Liver (tissue), 3 donors: ENCODE measurements at regions not wholly inside any gene's neighbourhood (a gene's known extent, or its start where the extent isn't known, plus 50 kb on each side); places are given as distances from the start of the nearest gene placed in this dataset.

Experiments used
- ATF3 ChIP-seq: IDR thresholded peaks from 2 replicates; pipeline ENCODE4 v1.6.1; 2016; ENCODE audit warnings: antibody characterized with exemption
- CTCF ChIP-seq: fragments of 150-350 bp; IDR thresholded peaks from 2 replicates; pipeline ENCODE4 v1.5.1; 2017; ENCODE audit warnings: improper control_type of control experiment, low read depth, low read length; ENCODE audit not compliant: missing input control
- FOXA1 ChIP-seq: IDR thresholded peaks from 2 replicates; pipeline ENCODE4 v1.6.1; 2016; ENCODE audit warnings: antibody characterized with exemption
- HNF4G ChIP-seq: IDR thresholded peaks from 2 replicates; pipeline ENCODE4 v1.6.1; 2016; ENCODE audit warnings: antibody characterized with exemption
- JUND ChIP-seq, 2 donors: IDR thresholded peaks; 2 replicates each; pipeline ENCODE4 v1.6.1; 2016; ENCODE audit warnings: antibody characterized with exemption in 2 of 2
- MAX ChIP-seq: IDR thresholded peaks from 2 replicates; pipeline ENCODE4 v1.6.1; 2016; ENCODE audit warnings: antibody characterized with exemption
- NR2F2 ChIP-seq: IDR thresholded peaks from 2 replicates; pipeline ENCODE4 v1.6.1; 2016; ENCODE audit warnings: antibody characterized with exemption
- RAD21 ChIP-seq, 2 donors: IDR thresholded peaks; 2 replicates each; pipeline ENCODE4 v1.6.1; 2016; ENCODE audit warnings: antibody characterized with exemption in 2 of 2, mild to moderate bottlenecking in 2 of 2
- SP1 ChIP-seq: IDR thresholded peaks from 2 replicates; pipeline ENCODE4 v1.6.1; 2018; ENCODE audit warnings: antibody characterized with exemption, mild to moderate bottlenecking
- TAF1 ChIP-seq: conservative IDR thresholded peaks from 2 replicates; pipeline ENCODE4 v1.6.1; 2016; ENCODE audit warnings: antibody characterized with exemption, mild to moderate bottlenecking
- YY1 ChIP-seq: IDR thresholded peaks from 2 replicates; pipeline ENCODE4 v1.6.1; 2016; ENCODE audit warnings: antibody characterized with exemption, mild to moderate bottlenecking
- ZBTB33 ChIP-seq: IDR thresholded peaks from 2 replicates; pipeline ENCODE4 v1.6.1; 2016; ENCODE audit warnings: antibody characterized with exemption
- TF ChIP-seq, protein P1 (sequence below): IDR thresholded peaks from 2 replicates; pipeline ENCODE4 v1.6.1; 2016; ENCODE audit warnings: antibody characterized with exemption, mild to moderate bottlenecking
- donor health status: healthy.
- donor health status: healthy.

- TF ChIP-seq MAX = no peak
- no peak for TF ChIP-seq RAD21 (IDR thresholded peaks at IDR 0.05)
- TF ChIP-seq CTCF = no peak
- TF ChIP-seq NR2F2 = no peak
- TF ChIP-seq, protein P1, sequence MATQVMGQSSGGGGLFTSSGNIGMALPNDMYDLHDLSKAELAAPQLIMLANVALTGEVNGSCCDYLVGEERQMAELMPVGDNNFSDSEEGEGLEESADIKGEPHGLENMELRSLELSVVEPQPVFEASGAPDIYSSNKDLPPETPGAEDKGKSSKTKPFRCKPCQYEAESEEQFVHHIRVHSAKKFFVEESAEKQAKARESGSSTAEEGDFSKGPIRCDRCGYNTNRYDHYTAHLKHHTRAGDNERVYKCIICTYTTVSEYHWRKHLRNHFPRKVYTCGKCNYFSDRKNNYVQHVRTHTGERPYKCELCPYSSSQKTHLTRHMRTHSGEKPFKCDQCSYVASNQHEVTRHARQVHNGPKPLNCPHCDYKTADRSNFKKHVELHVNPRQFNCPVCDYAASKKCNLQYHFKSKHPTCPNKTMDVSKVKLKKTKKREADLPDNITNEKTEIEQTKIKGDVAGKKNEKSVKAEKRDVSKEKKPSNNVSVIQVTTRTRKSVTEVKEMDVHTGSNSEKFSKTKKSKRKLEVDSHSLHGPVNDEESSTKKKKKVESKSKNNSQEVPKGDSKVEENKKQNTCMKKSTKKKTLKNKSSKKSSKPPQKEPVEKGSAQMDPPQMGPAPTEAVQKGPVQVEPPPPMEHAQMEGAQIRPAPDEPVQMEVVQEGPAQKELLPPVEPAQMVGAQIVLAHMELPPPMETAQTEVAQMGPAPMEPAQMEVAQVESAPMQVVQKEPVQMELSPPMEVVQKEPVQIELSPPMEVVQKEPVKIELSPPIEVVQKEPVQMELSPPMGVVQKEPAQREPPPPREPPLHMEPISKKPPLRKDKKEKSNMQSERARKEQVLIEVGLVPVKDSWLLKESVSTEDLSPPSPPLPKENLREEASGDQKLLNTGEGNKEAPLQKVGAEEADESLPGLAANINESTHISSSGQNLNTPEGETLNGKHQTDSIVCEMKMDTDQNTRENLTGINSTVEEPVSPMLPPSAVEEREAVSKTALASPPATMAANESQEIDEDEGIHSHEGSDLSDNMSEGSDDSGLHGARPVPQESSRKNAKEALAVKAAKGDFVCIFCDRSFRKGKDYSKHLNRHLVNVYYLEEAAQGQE = no peak
- no peak for TF ChIP-seq JUND (IDR thresholded peaks at IDR 0.05)
- no peak for TF ChIP-seq ZBTB33
- TF ChIP-seq SP1 = no peak
- no peak for TF ChIP-seq TAF1
- no peak for TF ChIP-seq FOXA1
- TF ChIP-seq ATF3 = no peak
- TF ChIP-seq YY1 = no peak
- no peak for TF ChIP-seq HNF4G
These were observed 89.6 kb upstream of the MME start for GRCh38 chr3:154990543-154990942.
